K562 (cell line): ENCODE measurements at regions not wholly inside any gene's neighbourhood (a gene's known extent, or its start where the extent isn't known, plus 50 kb on each side); places are given as distances from the start of the nearest gene placed in this dataset.

Source experiments
- CTCF ChIP-seq, 3 experiments: IDR thresholded peaks in 2 of 3; conservative IDR thresholded peaks in 1 of 3; 2 replicates each; pipeline ENCODE4 v1.5.1; 2011 to 2012; ENCODE audit warnings: low read length in 3 of 3, mild to moderate bottlenecking in 3 of 3, control low read depth in 2 of 3, improper control_type of control experiment in 1 of 3, inconsistent platforms in 1 of 3, low read depth in 1 of 3, mixed read lengths in 1 of 3, moderate library complexity in 1 of 3; ENCODE audit not compliant: insufficient read depth in 2 of 3
- DNMT1 ChIP-seq: fragments of 450-650 bp; IDR thresholded peaks from 2 replicates; pipeline ENCODE4 v1.6.1; 2016; ENCODE audit warnings: antibody characterized with exemption, mild to moderate bottlenecking
- EGR1 ChIP-seq: fragments of 450-650 bp; conservative IDR thresholded peaks from 2 replicates; pipeline ENCODE4 v1.6.1; 2017; ENCODE audit warnings: mild to moderate bottlenecking
- ELK1 ChIP-seq: sonication (generic); formaldehyde crosslinking; IDR thresholded peaks from 2 replicates; pipeline ENCODE4 v1.8.1; 2022; ENCODE audit warnings: missing genetic modification reagents
- EP300 ChIP-seq: IDR thresholded peaks from 2 replicates; pipeline ENCODE4 v1.6.1; 2012; ENCODE audit warnings: low read length, improper control_type of control experiment
- EZH2 ChIP-seq: IDR thresholded peaks from 2 replicates; pipeline ENCODE4 v1.6.1; 2012; ENCODE audit warnings: low read depth, mild to moderate bottlenecking, inconsistent platforms, low read length, borderline replicate concordance
- KAT7 ChIP-seq: sonication (generic); formaldehyde crosslinking; IDR thresholded peaks from 2 replicates; pipeline ENCODE4 v1.8.0; 2022; ENCODE audit warnings: missing genetic modification reagents, mild to moderate bottlenecking, borderline replicate concordance
- KLF10 ChIP-seq: fragments of 250-450 bp; sonication (Bioruptor Pico); IDR thresholded peaks from 2 replicates; pipeline ENCODE4 v1.6.1; 2021; ENCODE audit warnings: matching md5 sums
- NR1H2 ChIP-seq: sonication (generic); formaldehyde crosslinking; IDR thresholded peaks from 2 replicates; pipeline ENCODE4 v1.4.0; 2020; ENCODE audit warnings: mild to moderate bottlenecking, missing genetic modification reagents
- POLR2A ChIP-seq: fragments of 450-650 bp; conservative IDR thresholded peaks from 2 replicates; pipeline ENCODE4 v1.6.1; 2016
- REST ChIP-seq, 2 experiments: fragments of 450-650 bp; formaldehyde crosslinking in 1 of 2; IDR thresholded peaks; 2 replicates each; pipeline versions ENCODE4 v1.4.0 to v1.6.1; 2014 to 2020; ENCODE audit warnings: mild to moderate bottlenecking in 2 of 2, borderline replicate concordance in 1 of 2, low read depth in 1 of 2
- SPI1 ChIP-seq: IDR thresholded peaks from 2 replicates; pipeline ENCODE4 v1.6.1; 2011; ENCODE audit warnings: low read depth, low read length, control low read depth, borderline replicate concordance
- TEAD4 ChIP-seq, 2 experiments: sonication (generic) in 1 of 2; formaldehyde crosslinking in 1 of 2; IDR thresholded peaks; 2 replicates each; pipeline versions ENCODE4 v1.6.1 to v1.8.0; 2012 to 2022; ENCODE audit warnings: borderline replicate concordance in 1 of 2, inconsistent platforms in 1 of 2, low read length in 1 of 2, mild to moderate bottlenecking in 1 of 2, missing genetic modification reagents in 1 of 2
- ZNF76 ChIP-seq: fragments of 250-450 bp; sonication (Bioruptor Pico); IDR thresholded peaks from 2 replicates; pipeline ENCODE4 v1.4.0; 2020; ENCODE audit warnings: mild to moderate bottlenecking, moderate library complexity, borderline replicate concordance

GRCh38 chr3:8301977-8302735 is 199.5 kb upstream of the LMCD1 start:
- TF ChIP-seq KLF10 (CRISPR knock-in tag) (no peak), ZNF76 (CRISPR knock-in tag) (no peak), POLR2A (no peak), DNMT1 (no peak), EZH2 (no peak), ELK1 (no peak), CTCF (IDR thresholded peaks at IDR 0.05 in 2 of 3, conservative IDR thresholded peaks at IDR 0.05 in 1 of 3; ENCODE audit: insufficient read depth in 2 of 3, low read depth in 1 of 3, low read length in 3 of 3) (peak in 2 of 3 experiments; percentile 44 to 59; a peak in 4 of 6 replicates), EP300 (no peak), SPI1 (no peak), REST (IDR thresholded peaks at IDR 0.05; ENCODE audit: borderline replicate concordance) (no peak), REST (CRISPR knock-in tag; IDR thresholded peaks at IDR 0.05; ENCODE audit: low read depth) (no peak), KAT7 (CRISPR knock-in tag) (no peak), NR1H2 (CRISPR knock-in tag) (no peak), TEAD4 (IDR thresholded peaks at IDR 0.05; ENCODE audit: low read length) (no peak), TEAD4 (CRISPR knock-in tag; IDR thresholded peaks at IDR 0.05; ENCODE audit: borderline replicate concordance) (no peak), EGR1 (no peak)
